ENCODE measurements at regions not wholly inside any gene's neighbourhood (a gene's known extent, or its start where the extent isn't known, plus 50 kb on each side); places are given as distances from the start of the nearest gene placed in this dataset.

DNA sequence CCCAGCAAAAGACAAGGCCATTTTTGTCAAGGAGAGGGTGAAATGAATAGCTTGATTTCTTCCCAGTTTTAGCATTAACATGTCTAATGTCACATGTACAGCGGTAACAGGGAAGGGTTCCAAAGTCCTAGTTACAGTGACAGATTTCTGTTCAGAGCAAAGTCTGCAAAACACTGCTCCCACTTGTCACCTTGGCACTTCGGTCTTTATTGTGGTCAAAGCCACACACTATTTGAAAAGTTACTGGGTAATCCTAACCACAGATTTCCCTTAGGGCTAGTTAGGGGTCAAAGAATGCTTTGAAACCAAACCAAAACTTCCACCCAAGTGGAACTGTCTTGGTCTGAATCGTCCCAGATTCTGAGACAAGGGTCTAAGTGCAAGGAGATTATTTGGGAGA lies 455.6 kb downstream of the HS3ST3B1 start:
- DNase-seq (ENCODE audit: low spot score in 2 of 2): no peak
- no peaks in the 10 kb centered on the region for H3K36me3 ChIP-seq
- intact Hi-C loops (cut with DNase I): no loop called here
- TF ChIP-seq, protein P1, sequence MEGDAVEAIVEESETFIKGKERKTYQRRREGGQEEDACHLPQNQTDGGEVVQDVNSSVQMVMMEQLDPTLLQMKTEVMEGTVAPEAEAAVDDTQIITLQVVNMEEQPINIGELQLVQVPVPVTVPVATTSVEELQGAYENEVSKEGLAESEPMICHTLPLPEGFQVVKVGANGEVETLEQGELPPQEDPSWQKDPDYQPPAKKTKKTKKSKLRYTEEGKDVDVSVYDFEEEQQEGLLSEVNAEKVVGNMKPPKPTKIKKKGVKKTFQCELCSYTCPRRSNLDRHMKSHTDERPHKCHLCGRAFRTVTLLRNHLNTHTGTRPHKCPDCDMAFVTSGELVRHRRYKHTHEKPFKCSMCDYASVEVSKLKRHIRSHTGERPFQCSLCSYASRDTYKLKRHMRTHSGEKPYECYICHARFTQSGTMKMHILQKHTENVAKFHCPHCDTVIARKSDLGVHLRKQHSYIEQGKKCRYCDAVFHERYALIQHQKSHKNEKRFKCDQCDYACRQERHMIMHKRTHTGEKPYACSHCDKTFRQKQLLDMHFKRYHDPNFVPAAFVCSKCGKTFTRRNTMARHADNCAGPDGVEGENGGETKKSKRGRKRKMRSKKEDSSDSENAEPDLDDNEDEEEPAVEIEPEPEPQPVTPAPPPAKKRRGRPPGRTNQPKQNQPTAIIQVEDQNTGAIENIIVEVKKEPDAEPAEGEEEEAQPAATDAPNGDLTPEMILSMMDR (IDR thresholded peaks at IDR 0.05): no peak
- H3K4me3 ChIP-seq: no peak overlapping the region
- H3K4me1 ChIP-seq: no peaks in the 10 kb centered on the region
- H3K9me3 ChIP-seq: no peaks in the 10 kb centered on the region
- no peaks in the 10 kb centered on the region for H3K27me3 ChIP-seq
- H3K27ac ChIP-seq: no peak overlapping the region

DNA sequence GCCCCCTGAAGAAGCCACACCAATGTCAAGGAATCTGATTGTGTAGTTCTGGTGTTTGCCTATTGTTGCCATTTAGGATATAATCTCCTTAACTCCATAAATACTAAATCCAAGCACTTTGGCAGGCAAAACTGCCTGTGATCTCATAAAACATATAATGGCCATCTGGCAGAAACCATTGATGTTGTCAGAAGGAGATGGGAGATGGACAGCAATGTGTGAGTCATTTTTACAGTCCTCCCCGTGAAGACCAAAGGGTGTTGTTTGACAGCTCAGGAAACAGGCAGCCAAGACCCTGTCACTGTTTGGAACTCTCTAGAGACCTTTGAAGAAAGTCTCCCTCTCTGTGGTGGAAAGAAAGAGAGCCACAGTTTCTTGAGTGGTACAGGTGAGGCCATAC lies 454.1 kb downstream of the HS3ST3B1 start:
- DNase-seq (ENCODE audit: low spot score in 2 of 2): no peak
- no peaks in the 10 kb centered on the region for H3K27me3 ChIP-seq
- TF ChIP-seq, protein P1 (IDR thresholded peaks at IDR 0.05): no peak
- no peaks in the 10 kb centered on the region for H3K4me1 ChIP-seq
- intact Hi-C loops (cut with DNase I): no loop called here
- H3K9me3 ChIP-seq: no peaks in the 10 kb centered on the region
- no peak overlapping the region for H3K27ac ChIP-seq
- no peak overlapping the region for H3K4me3 ChIP-seq
- no peaks in the 10 kb centered on the region for H3K36me3 ChIP-seq

DNA sequence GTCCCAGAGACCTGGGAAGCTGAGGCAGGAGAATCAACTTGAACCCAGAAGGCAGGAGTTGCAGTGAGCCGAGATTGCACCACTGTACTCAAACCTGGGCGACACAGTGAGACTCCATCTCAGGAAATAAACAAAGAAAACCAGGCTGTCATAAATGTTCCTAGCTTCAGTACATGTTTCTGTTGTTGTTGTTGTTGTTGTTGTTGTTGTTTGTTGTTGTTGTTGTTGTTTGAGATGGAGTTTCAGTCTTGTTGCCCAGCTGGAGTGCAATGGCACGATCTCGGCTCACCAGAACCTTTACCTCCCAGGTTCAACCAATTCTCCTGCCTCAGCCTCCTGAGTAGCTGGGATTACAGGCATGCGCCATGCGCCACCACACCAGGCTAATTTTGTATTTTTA lies 452.5 kb downstream of the HS3ST3B1 start:
- DNase-seq (ENCODE audit: low spot score in 2 of 2): no peak
- Histone ChIP-seq H3K27ac (no peak overlapping the region), H3K36me3 (no peaks in the 10 kb centered on the region), H3K4me1 (no peaks in the 10 kb centered on the region), H3K27me3 (no peaks in the 10 kb centered on the region), H3K9me3 (no peaks in the 10 kb centered on the region), H3K4me3 (no peak overlapping the region)
- intact Hi-C loops (cut with DNase I): no loop called here
- TF ChIP-seq, protein P1 (IDR thresholded peaks at IDR 0.05): no peak

DNA sequence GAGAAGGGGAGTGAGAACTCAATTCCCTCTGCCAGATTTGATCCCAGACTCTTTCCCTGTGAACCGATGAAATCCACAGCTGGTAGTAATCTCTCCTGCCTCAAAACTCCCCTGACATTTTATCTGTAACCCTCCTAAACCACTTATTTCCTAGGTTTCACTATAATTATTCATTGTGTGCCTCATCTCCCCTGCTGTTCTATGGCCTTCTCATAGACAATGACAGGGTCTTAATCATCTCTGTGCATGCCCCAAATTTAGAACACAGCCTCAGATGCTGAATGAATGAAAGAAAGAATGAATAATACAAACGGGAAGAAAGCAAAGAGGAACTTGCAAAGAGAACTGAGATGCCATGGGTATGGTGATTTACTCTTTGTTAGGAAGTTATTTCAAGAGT lies 451.1 kb downstream of the HS3ST3B1 start:
- TF ChIP-seq, protein P1 (IDR thresholded peaks at IDR 0.05): no peak
- Histone ChIP-seq H3K4me1 (no peaks in the 10 kb centered on the region), H3K27ac (no peak overlapping the region), H3K4me3 (no peak overlapping the region), H3K27me3 (no peaks in the 10 kb centered on the region), H3K9me3 (no peaks in the 10 kb centered on the region), H3K36me3 (no peaks in the 10 kb centered on the region)
- DNase-seq (ENCODE audit: low spot score in 2 of 2): no peak
- intact Hi-C loops (cut with DNase I): no loop called here

DNA sequence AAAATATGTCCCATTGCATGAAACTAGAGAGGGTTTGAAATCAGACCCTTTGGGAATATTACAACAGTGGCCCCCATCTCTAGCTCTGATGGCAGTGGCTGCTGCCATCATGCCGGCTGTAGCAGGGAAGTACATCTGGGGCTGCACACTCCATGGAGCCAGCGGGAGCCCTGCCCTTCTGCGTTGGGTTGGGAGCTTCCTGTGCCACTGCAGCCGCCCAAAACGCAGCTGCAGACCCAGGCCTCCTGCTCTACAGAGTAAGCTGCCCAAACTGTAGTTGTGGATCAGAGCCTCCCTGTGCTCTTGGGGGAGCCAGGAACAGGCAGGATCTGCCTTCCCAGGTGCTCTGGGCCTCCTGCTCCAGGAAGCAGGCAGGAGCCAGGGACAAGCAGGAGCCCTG lies 450.0 kb downstream of the HS3ST3B1 start:
- TF ChIP-seq, protein P1 (IDR thresholded peaks at IDR 0.05): no peak
- no peak for DNase-seq (ENCODE audit: low spot score in 2 of 2)

DNA sequence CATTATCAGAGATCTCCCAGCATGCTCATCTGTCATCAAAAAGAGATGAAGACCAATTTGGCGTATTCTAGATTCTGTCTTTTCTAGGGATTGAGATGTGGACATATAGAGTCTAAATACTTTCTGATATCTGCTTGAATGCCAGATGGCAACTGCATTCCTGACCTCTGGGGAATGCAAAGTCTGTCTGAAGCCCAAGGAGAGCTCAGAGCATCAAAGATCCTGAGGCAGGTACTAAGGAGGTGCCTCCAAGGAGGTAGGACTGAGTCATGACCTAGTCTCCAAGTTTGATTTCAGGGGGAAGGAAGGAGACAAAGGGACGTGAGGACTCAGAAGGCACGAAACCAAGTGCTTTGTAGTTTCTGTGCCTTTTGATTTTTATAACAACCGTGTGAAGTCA lies 448.4 kb downstream of the HS3ST3B1 start:
- DNase-seq (ENCODE audit: low spot score in 2 of 2): no peak
- TF ChIP-seq, protein P1 (IDR thresholded peaks at IDR 0.05): no peak
- intact Hi-C loops (cut with DNase I): no loop called here

More for the DNA sequence above, 450.0 kb downstream of the HS3ST3B1 start:
- H3K36me3 ChIP-seq: no peaks in the 10 kb centered on the region
- H3K4me1 ChIP-seq: no peaks in the 10 kb centered on the region
- no peak overlapping the region for H3K4me3 ChIP-seq
- intact Hi-C loops (cut with DNase I): no loop called here
- no peak overlapping the region for H3K27ac ChIP-seq
- no peaks in the 10 kb centered on the region for H3K9me3 ChIP-seq
- H3K27me3 ChIP-seq: no peaks in the 10 kb centered on the region

More for the DNA sequence above, 448.4 kb downstream of the HS3ST3B1 start:
- Histone ChIP-seq H3K27ac (no peak overlapping the region), H3K36me3 (no peaks in the 10 kb centered on the region), H3K27me3 (no peaks in the 10 kb centered on the region), H3K9me3 (no peaks in the 10 kb centered on the region), H3K4me3 (no peak overlapping the region), H3K4me1 (no peaks in the 10 kb centered on the region)

Data from ascending aorta (tissue), 2 donors.